HEK293 (cell line): ENCODE measurements at regions not wholly inside any gene's neighbourhood (a gene's known extent, or its start where the extent isn't known, plus 50 kb on each side); places are given as distances from the start of the nearest gene placed in this dataset.

Experiments used
- CTCF ChIA-PET: fragments of 350-600 bp; formaldehyde crosslinking; extraction: SDS; loops from one replicate; lab custom pipeline; 2021; ENCODE audit warnings: antibody characterized with exemption; lab: Yijun Ruan, JAX
- POLR2A ChIA-PET: fragments of 300-600 bp; formaldehyde crosslinking; extraction: SDS; loops from one replicate; lab custom pipeline; 2020; ENCODE audit warnings: antibody characterized with exemption, inconsistent platforms; lab: Yijun Ruan, JAX
- H3K27ac ChIP-seq: fragments of 200-500 bp; sonication (Bioruptor generic); 2 replicates; pipeline ENCODE4 v1.5.1; 2014; ENCODE audit warnings: low read depth, low read length, control low read depth, inconsistent platforms; ENCODE audit errors: extremely low read depth
- H3K36me3 ChIP-seq, 2 experiments: fragments of 200-500 bp in 1 of 2; sonication (Bioruptor generic) in 1 of 2; 1 replicate in 1 of 2; 2 replicates in 1 of 2; pipeline ENCODE4 v1.5.1; 2014 to 2017; ENCODE audit warnings: inconsistent platforms in 2 of 2, low read length in 2 of 2; ENCODE audit not compliant: control insufficient read depth in 2 of 2, insufficient read depth in 1 of 2
- H3K4me1 ChIP-seq: fragments of 200-500 bp; sonication (Bioruptor generic); 2 replicates; pipeline ENCODE4 v1.5.1; 2014; ENCODE audit warnings: mild to moderate bottlenecking, low read length, inconsistent platforms; ENCODE audit not compliant: control insufficient read depth, insufficient read depth
- H3K4me3 ChIP-seq: 2 replicates; pipeline ENCODE4 v1.5.1; 2011; ENCODE audit warnings: low read depth, mild to moderate bottlenecking, control low read depth, low read length, moderate library complexity
- H3K9me3 ChIP-seq: fragments of 200-500 bp; sonication (Bioruptor generic); 2 replicates; pipeline ENCODE4 v1.5.1; 2014; ENCODE audit warnings: low read depth, low read length, inconsistent platforms; ENCODE audit not compliant: control insufficient read depth, insufficient read depth
- IKZF3 ChIP-seq: fragments of 450-650 bp; IDR thresholded peaks from 2 replicates; pipeline ENCODE4 v1.5.0; 2018; ENCODE audit warnings: missing biosample characterization, mild to moderate bottlenecking, missing genetic modification characterization, moderate library complexity
- SETDB1 ChIP-seq: IDR thresholded peaks from one replicate; pipeline ENCODE4 v1.6.1; 2017; ENCODE audit warnings: mild to moderate bottlenecking, low read length, moderate library complexity, mixed read lengths; ENCODE audit not compliant: insufficient read length
- SP3 ChIP-seq: fragments of 450-650 bp; formaldehyde crosslinking; IDR thresholded peaks from 2 replicates; pipeline ENCODE4 v1.5.1; 2016; ENCODE audit warnings: missing biosample characterization, missing genetic modification characterization
- YY1 ChIP-seq: fragments of 450-650 bp; formaldehyde crosslinking; IDR thresholded peaks from 2 replicates; pipeline ENCODE4 v1.5.1; 2018; ENCODE audit warnings: missing biosample characterization, missing genetic modification characterization
- ZBTB7A ChIP-seq: fragments of 450-650 bp; formaldehyde crosslinking; IDR thresholded peaks from 2 replicates; pipeline ENCODE4 v1.5.1; 2016; ENCODE audit warnings: low read depth, missing biosample characterization, missing genetic modification characterization
- ZFP41 ChIP-seq: fragments of 450-650 bp; formaldehyde crosslinking; IDR thresholded peaks from 2 replicates; pipeline ENCODE4 v1.5.1; 2016; ENCODE audit warnings: missing biosample characterization, missing genetic modification characterization, borderline replicate concordance
- ZNF112 ChIP-seq: fragments of 450-650 bp; formaldehyde crosslinking; IDR thresholded peaks from 2 replicates; pipeline ENCODE4 v1.5.0; 2017; ENCODE audit warnings: missing biosample characterization, missing genetic modification characterization
- ZNF132 ChIP-seq: fragments of 450-650 bp; formaldehyde crosslinking; IDR thresholded peaks from 2 replicates; pipeline ENCODE4 v1.5.1; 2017; ENCODE audit warnings: missing biosample characterization, missing genetic modification characterization, borderline replicate concordance
- ZNF311 ChIP-seq: fragments of 450-650 bp; formaldehyde crosslinking; IDR thresholded peaks from 2 replicates; pipeline ENCODE4 v1.5.1; 2017; ENCODE audit warnings: missing biosample characterization, missing genetic modification characterization, borderline replicate concordance
- ZNF514 ChIP-seq: fragments of 450-650 bp; formaldehyde crosslinking; IDR thresholded peaks from 2 replicates; pipeline ENCODE4 v1.5.1; 2016; ENCODE audit warnings: missing biosample characterization, missing genetic modification characterization
- ZNF521 ChIP-seq: fragments of 450-650 bp; formaldehyde crosslinking; IDR thresholded peaks from 2 replicates; pipeline ENCODE4 v1.5.1; 2017; ENCODE audit warnings: missing biosample characterization, mild to moderate bottlenecking, missing genetic modification characterization
- ZNF530 ChIP-seq: fragments of 450-650 bp; formaldehyde crosslinking; IDR thresholded peaks from 2 replicates; pipeline ENCODE4 v1.5.1; 2016; ENCODE audit warnings: low read depth, missing biosample characterization, missing genetic modification characterization
- ZNF610 ChIP-seq: fragments of 450-650 bp; formaldehyde crosslinking; IDR thresholded peaks from 2 replicates; pipeline ENCODE4 v1.5.1; 2016; ENCODE audit warnings: missing biosample characterization, missing genetic modification characterization, borderline replicate concordance
- ZNF776 ChIP-seq: fragments of 450-650 bp; formaldehyde crosslinking; IDR thresholded peaks from 2 replicates; pipeline ENCODE4 v1.5.0; 2017; ENCODE audit warnings: missing biosample characterization, missing genetic modification characterization, borderline replicate concordance
- TF ChIP-seq, protein P1 (sequence below): fragments of 450-650 bp; IDR thresholded peaks from 2 replicates; pipeline ENCODE4 v1.5.1; 2018; ENCODE audit warnings: missing biosample characterization, mild to moderate bottlenecking, missing genetic modification characterization
- TF ChIP-seq, protein P2 (sequence below): fragments of 450-650 bp; formaldehyde crosslinking; IDR thresholded peaks from 2 replicates; pipeline ENCODE4 v1.5.1; 2016; ENCODE audit warnings: missing biosample characterization, missing genetic modification characterization
- TF ChIP-seq, protein P3 (sequence below): fragments of 450-650 bp; formaldehyde crosslinking; IDR thresholded peaks from 2 replicates; pipeline ENCODE4 v1.5.1; 2016; ENCODE audit warnings: missing biosample characterization, missing genetic modification characterization

DNA sequence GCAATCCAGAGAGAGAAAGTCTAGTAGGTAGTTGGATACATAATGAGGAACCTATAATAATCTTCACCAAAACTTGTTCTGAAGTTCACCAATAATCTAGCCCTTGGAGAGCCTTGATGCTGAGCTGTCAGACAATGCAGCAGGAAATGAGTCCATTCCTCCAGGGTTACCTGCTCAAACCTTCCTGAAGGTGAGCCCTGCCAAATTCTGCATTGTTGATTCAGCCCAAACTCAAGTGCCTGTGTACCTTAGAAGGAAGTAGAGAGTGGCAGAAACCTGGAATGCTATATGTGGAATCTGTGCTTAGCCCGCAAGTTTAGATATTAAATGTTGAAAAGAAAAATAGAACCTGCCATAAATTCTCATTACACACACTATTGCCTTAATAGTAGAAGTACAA lies 77.4 kb upstream of the SPON1 start:
- TF ChIP-seq ZNF112 (tag by site-specific recombination): no peak
- no peak for TF ChIP-seq ZBTB7A (tag by site-specific recombination)
- TF ChIP-seq SP3 (tag by site-specific recombination): no peak
- TF ChIP-seq, protein P1, sequence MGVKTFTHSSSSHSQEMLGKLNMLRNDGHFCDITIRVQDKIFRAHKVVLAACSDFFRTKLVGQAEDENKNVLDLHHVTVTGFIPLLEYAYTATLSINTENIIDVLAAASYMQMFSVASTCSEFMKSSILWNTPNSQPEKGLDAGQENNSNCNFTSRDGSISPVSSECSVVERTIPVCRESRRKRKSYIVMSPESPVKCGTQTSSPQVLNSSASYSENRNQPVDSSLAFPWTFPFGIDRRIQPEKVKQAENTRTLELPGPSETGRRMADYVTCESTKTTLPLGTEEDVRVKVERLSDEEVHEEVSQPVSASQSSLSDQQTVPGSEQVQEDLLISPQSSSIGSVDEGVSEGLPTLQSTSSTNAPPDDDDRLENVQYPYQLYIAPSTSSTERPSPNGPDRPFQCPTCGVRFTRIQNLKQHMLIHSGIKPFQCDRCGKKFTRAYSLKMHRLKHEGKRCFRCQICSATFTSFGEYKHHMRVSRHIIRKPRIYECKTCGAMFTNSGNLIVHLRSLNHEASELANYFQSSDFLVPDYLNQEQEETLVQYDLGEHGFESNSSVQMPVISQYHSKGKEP (tag by site-specific recombination): no peak
- no peak for TF ChIP-seq IKZF3 (tag by site-specific recombination)
- CTCF ChIA-PET: interaction anchor here (2.5 kb wide), 1 partner anchor 12 kb away, joined by 11 read pairs; no protein-coding TSS in a partner anchor
- POLR2A ChIA-PET: no interaction called here

DNA sequence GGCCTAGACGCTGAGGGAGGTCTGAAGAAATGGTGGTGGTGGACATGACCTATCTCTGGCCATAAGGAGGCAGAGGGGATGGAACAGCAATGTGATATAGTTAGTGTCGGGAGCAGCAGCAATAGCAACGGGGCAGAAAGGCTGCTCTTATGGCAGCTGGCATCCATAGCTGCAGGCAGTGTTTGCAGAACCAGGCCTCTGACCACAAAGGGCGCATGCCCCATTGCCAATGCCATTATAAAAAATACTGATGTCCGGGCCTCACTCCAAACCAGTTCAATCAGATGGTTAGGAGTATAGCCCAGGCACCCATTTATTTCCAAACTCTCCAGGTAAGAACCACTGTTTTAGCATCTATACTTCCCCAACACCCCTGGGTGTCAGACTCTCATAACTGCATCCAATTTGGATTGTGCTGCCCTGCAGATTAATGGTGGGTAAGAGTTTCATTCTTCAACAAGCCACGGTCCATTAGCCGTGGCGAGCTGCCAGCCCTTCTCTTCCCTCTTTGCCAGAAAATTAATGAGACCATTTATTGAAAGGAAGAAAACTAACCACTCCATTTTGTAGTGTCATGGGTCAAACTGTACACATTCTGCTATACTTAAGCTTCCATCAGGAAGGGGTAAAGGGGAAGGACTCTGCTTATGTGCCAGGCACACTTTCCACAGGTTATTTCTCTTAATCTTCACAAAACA lies 72.8 kb upstream of the SPON1 start:
- ChIA-PET POLR2A (no interaction called here), CTCF (interaction anchor here (1.0 kb wide), 1 partner anchor 16 kb away, joined by 3 read pairs; no protein-coding TSS in a partner anchor)
- Histone ChIP-seq H3K4me3 (no peak overlapping the region), H3K27ac (no peak overlapping the region)
- TF ChIP-seq ZNF521 (tag by site-specific recombination) (no peak), ZNF311 (tag by site-specific recombination) (no peak), ZNF514 (tag by site-specific recombination) (no peak), SETDB1 (no peak), IKZF3 (tag by site-specific recombination) (no peak), ZFP41 (tag by site-specific recombination) (no peak), ZNF610 (tag by site-specific recombination) (no peak), ZNF132 (tag by site-specific recombination) (no peak)
- TF ChIP-seq, protein P2, sequence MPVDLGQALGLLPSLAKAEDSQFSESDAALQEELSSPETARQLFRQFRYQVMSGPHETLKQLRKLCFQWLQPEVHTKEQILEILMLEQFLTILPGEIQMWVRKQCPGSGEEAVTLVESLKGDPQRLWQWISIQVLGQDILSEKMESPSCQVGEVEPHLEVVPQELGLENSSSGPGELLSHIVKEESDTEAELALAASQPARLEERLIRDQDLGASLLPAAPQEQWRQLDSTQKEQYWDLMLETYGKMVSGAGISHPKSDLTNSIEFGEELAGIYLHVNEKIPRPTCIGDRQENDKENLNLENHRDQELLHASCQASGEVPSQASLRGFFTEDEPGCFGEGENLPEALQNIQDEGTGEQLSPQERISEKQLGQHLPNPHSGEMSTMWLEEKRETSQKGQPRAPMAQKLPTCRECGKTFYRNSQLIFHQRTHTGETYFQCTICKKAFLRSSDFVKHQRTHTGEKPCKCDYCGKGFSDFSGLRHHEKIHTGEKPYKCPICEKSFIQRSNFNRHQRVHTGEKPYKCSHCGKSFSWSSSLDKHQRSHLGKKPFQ (tag by site-specific recombination): no peak
- TF ChIP-seq, all 188 proteins: peak for 0
- H3K36me3 ChIP-seq: no peaks in the 10 kb centered on the region
- no peaks in the 10 kb centered on the region for H3K9me3 ChIP-seq
- H3K4me1 ChIP-seq: no peaks in the 10 kb centered on the region

More for the DNA sequence above, 77.4 kb upstream of the SPON1 start:
- no peak overlapping the region for H3K27ac ChIP-seq
- H3K9me3 ChIP-seq: no peaks in the 10 kb centered on the region
- no peak overlapping the region for H3K4me3 ChIP-seq
- H3K36me3 ChIP-seq: no peaks in the 10 kb centered on the region
- H3K4me1 ChIP-seq: no peaks in the 10 kb centered on the region

DNA sequence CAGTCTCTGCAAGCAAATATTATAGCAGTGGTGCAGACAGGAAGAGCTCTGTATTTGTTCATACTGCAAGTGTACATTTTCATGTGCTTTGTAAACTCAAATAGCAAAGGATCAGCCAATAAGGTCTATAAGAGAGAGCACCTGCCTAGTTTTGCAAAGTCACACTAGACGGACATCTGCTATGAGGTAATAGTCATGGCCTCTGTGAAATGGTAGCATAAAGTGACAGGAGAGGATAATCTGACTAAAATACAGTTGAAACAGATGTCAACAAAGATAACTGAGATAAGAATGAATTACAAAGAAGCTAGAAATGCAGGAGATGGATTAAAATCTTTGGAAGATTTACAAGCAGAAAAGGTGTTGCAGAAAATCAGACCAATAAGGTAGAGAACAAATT lies 70.6 kb upstream of the SPON1 start:
- ChIA-PET CTCF (interaction anchor here (0.8 kb wide), 1 partner anchor 20 kb away, joined by 3 read pairs; no protein-coding TSS in a partner anchor), POLR2A (no interaction called here)
- TF ChIP-seq ZNF530 (no peak), YY1 (tag by site-specific recombination) (no peak), ZNF776 (tag by site-specific recombination) (no peak)
- TF ChIP-seq, protein P3, sequence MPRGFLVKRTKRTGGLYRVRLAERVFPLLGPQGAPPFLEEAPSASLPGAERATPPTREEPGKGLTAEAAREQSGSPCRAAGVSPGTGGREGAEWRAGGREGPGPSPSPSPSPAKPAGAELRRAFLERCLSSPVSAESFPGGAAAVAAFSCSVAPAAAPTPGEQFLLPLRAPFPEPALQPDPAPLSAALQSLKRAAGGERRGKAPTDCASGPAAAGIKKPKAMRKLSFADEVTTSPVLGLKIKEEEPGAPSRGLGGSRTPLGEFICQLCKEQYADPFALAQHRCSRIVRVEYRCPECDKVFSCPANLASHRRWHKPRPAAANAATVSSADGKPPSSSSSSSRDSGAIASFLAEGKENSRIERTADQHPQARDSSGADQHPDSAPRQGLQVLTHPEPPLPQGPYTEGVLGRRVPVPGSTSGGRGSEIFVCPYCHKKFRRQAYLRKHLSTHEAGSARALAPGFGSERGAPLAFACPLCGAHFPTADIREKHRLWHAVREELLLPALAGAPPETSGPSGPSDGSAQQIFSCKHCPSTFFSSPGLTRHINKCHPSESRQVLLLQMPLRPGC: no peak
- no peak overlapping the region for H3K4me3 ChIP-seq
- no peak overlapping the region for H3K27ac ChIP-seq
- no peaks in the 10 kb centered on the region for H3K4me1 ChIP-seq
- no peaks in the 10 kb centered on the region for H3K36me3 ChIP-seq
- H3K9me3 ChIP-seq: no peaks in the 10 kb centered on the region
